ENCODE measurements at regions not wholly inside any gene's neighbourhood (a gene's known extent, or its start where the extent isn't known, plus 50 kb on each side); places are given as distances from the start of the nearest gene placed in this dataset.

- no peak for FAIRE-seq
These were observed 256.5 kb upstream of the GRIA1 start for GRCh38 chr5:153233933-153234332.

DNA sequence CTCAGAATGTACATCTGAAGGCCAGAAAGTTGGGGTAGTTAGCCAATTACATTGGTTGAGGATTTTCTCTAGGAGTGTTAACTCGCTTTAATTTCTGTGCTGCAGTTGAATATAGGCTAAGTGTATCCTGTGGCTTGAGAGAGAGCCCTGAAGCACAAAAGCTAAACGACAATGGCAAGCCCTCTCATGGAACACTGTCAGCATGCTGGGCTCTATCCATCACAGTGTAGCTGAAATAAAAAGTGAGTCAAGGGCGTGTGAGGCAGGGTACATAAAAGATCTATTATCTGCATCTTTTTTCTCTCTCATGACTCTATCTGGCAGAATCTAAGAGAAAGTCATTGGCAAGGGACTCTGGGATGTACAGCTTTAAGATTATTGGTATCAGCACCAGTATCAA lies 254.2 kb upstream of the GRIA1 start:
- ATAC-seq, result no peak
- CTCF ChIA-PET, result no interaction called here

More at GRCh38 chr5:153233933-153234332, 256.5 kb upstream of the GRIA1 start:
- H3K9me3 ChIP-seq, result no peaks in the 10 kb centered on the region; the same call in 2 of the 3 replicates
- ChIA-PET POLR2A (no interaction called here), CTCF (no interaction called here)
- no peak for ATAC-seq
- 0% methylated on average over 2 of the region's 2 CpGs for WGBS (ENCODE audit: missing lambda C conversion rate)
- no peak overlapping the region for H3K27ac ChIP-seq
- no peak for DNase-seq (ENCODE audit: low read depth in 1 of 2, low spot score in 1 of 2)
- H3K4me2 ChIP-seq, result no peak overlapping the region
- TF ChIP-seq HOXB13 (CRISPR knock-in tag; IDR thresholded peaks at IDR 0.05; ENCODE audit: low read depth) (no peak), RFX5 (IDR thresholded peaks at IDR 0.05) (no peak), NFE2L2 (conservative IDR thresholded peaks at IDR 0.05; ENCODE audit: low read length) (no peak), ZNF302 (CRISPR knock-in tag; IDR thresholded peaks at IDR 0.05) (no peak), NR3C1 (IDR thresholded peaks at IDR 0.05) (no peak), ZSCAN20 (CRISPR knock-in tag; IDR thresholded peaks at IDR 0.05) (no peak), TP53 (CRISPR knock-in tag; IDR thresholded peaks at IDR 0.05) (no peak), CHD4 (IDR thresholded peaks at IDR 0.05; ENCODE audit: borderline replicate concordance) (no peak), HDAC2 (IDR thresholded peaks at IDR 0.05) (no peak), HEYL (CRISPR knock-in tag; IDR thresholded peaks at IDR 0.05) (no peak), SREBF2 (IDR thresholded peaks at IDR 0.05) (no peak), BHLHE40 (IDR thresholded peaks at IDR 0.05; ENCODE audit: low read depth, low read length) (no peak)
- no peaks in the 10 kb centered on the region for H3K4me1 ChIP-seq
- no peak overlapping the region for H3K4me3 ChIP-seq

More for the DNA sequence above, 254.2 kb upstream of the GRIA1 start:
- H3K9me3 ChIP-seq, result no peaks in the 10 kb centered on the region; the same call in 2 of the 3 replicates
- H3K4me3 ChIP-seq, result no peak overlapping the region
- WGBS (ENCODE audit: missing lambda C conversion rate), result 0% methylated on average over 3 of the region's 3 CpGs
- no peaks in the 10 kb centered on the region for H3K4me1 ChIP-seq
- no peak for FAIRE-seq
- POLR2A ChIA-PET, result no interaction called here
- no peak for TF ChIP-seq TP53 (CRISPR knock-in tag; IDR thresholded peaks at IDR 0.05)
- no peak for TF ChIP-seq ZFP36 (IDR thresholded peaks at IDR 0.05; ENCODE audit: borderline replicate concordance, partially characterized antibody)
- no peak for TF ChIP-seq KDM5A (IDR thresholded peaks at IDR 0.05)
- no peak for TF ChIP-seq EHMT2 (IDR thresholded peaks at IDR 0.05; ENCODE audit: low read depth)
- TF ChIP-seq PHF8 (IDR thresholded peaks at IDR 0.05; ENCODE audit: borderline replicate concordance, low read depth), result no peak
- TF ChIP-seq CHD2 (IDR thresholded peaks at IDR 0.05; ENCODE audit: low read length, partially characterized antibody), result no peak
- TF ChIP-seq, protein P1, sequence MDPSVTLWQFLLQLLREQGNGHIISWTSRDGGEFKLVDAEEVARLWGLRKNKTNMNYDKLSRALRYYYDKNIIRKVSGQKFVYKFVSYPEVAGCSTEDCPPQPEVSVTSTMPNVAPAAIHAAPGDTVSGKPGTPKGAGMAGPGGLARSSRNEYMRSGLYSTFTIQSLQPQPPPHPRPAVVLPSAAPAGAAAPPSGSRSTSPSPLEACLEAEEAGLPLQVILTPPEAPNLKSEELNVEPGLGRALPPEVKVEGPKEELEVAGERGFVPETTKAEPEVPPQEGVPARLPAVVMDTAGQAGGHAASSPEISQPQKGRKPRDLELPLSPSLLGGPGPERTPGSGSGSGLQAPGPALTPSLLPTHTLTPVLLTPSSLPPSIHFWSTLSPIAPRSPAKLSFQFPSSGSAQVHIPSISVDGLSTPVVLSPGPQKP (IDR thresholded peaks at IDR 0.05; ENCODE audit: low read depth, low read length), result no peak
- no peak for TF ChIP-seq CEBPB (IDR thresholded peaks at IDR 0.05)
- TF ChIP-seq REST (IDR thresholded peaks at IDR 0.05), result no peak
- no peak for TF ChIP-seq ATOH8 (CRISPR knock-in tag; IDR thresholded peaks at IDR 0.05; ENCODE audit: low read depth)
- no peak for TF ChIP-seq EP300 (IDR thresholded peaks at IDR 0.05)
- no peak for TF ChIP-seq RCOR1 (IDR thresholded peaks at IDR 0.05; ENCODE audit: low read depth, low read length)
- TF ChIP-seq RARB (CRISPR knock-in tag; IDR thresholded peaks at IDR 0.05), result no peak
- TF ChIP-seq SMC3 (IDR thresholded peaks at IDR 0.05), result no peak
- no peak overlapping the region for H3K27ac ChIP-seq
- no peak overlapping the region for H3K4me2 ChIP-seq
- no peak for DNase-seq (ENCODE audit: low read depth in 1 of 2, low spot score in 1 of 2)
